ENCODE measurements at regions not wholly inside any gene's neighbourhood (a gene's known extent, or its start where the extent isn't known, plus 50 kb on each side); places are given as distances from the start of the nearest gene placed in this dataset.
A peak's percentile ranks its signal among the peaks of the same experiment; 100 is the strongest.
"Not testable (repeated sequence)": the region's sequence is repeated elsewhere in the genome, so short reads cannot be mapped to it uniquely, and the experiment has no call there.

DNA sequence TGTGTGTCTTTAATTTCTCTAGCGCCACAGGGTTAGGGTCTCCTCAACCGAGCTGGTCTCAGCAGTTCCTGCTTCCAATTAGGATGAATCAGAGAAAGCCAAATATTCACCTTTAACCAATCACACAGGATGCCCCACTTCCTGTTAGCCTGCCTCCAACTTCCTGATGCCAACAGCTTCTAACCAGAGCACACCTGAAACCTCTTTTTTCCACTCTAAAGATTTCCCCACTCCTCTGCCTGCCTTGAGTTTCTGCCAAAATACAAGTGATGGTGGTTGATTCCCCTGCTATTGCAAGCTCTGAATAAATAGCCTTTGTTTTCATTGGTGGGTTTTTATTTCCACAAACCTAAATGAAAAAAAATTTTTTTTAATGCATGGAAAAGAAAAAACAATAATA lies 144.7 kb upstream of the UST start:
- DNase-seq: no peak

DNA sequence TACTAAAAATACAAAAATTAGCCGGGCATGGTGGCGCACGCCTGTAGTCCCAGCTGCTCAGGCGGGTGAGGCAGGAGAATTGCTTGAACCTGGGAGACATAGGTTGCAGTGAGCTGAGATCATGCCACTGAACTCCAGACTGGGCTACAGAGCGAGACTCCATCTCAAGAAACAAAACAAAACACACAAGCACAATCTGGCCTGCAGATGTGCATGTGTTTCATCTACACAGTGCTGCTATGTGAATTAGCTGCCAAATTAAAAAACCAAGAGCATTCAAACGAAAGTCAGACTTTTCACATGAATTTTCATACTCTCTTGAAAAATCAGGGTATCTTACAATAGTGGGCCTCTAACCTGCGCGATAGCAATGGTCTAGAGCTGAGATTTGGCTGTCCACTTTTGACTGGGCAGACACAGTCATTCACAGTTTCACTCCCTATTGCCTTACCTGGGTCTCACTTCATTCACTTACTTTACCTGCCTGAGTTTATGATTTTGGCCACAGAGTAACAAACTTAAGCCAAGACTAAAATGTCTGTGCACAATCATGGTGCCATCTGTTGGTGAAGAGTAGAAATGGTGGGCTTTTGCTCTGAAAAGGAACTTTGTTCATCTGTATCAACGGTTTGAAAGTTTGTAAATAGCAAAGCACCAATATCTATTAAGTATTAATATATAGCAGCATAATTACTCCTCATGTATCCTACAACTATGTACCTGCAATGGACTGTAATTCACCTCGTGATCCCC lies 138.5 kb upstream of the UST start:
- peak in 1 of 2 experiments; percentile 7 for DNase-seq

DNA sequence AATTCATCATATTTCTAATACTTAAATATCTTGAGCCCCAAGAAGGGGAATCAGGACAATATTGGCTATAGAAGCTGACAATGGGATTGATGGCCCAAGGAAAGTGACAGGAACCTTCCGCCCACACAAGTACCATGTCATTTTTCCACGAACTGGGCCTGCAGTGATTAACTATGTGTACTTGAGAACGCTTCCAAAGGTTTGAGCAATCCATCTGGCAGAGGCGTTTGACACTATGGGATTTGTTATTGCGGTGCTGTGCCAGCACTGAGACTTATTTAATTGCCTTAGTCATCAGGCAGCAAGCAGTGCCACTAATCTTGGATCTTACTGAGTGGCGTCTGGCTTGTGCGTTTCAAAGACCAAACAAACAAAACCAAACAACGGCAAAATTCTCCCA lies 135.6 kb upstream of the UST start:
- no peak for DNase-seq

GRCh38 chr6:148612043-148612442 lies 134.8 kb upstream of the UST start:
- no peak for DNase-seq

- no peak for DNase-seq
Observed at GRCh38 chr6:148614602-148615001, 132.2 kb upstream of the UST start.

DNA sequence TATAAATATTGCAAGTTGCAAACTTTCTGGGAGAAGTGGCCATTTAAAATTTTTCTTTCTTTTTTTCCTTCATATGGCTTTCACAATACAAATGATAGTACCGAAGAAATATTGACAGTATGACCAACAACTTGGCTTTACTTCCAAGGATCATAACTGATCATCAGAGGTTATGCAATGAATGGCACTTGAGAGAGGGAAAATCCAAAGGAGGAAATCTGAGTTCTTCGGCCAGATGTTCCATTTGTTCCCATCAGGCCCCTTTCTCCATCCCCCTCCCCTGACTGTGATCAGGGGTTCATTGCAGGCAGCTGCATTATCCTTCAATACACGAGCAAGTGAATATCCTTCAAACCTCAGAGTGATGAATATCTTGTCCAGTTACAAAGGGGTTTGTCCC lies 130.0 kb upstream of the UST start:
- no peak for DNase-seq

DNA sequence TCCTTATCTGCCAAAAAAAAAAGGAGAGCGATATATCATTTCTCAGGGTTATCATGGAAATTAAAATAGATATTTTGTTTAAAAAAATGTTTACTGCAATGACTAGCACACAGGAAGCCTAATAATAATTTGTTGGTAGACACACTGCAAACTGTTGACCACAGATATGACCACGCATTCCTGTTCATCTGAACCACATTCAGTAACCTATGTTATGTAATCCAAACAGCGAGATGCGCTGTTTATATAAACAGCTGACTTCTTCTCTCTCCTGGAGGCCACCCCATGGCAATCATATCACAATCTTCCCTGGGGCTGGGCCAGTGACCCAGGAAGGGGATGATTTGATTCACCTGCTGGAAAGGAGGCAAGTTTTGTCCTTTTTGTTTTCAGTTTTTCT lies 129.3 kb upstream of the UST start:
- DNase-seq: no peak

- DNase-seq: no peak
Observed at GRCh38 chr6:148619891-148620290, 126.9 kb upstream of the UST start.

DNA sequence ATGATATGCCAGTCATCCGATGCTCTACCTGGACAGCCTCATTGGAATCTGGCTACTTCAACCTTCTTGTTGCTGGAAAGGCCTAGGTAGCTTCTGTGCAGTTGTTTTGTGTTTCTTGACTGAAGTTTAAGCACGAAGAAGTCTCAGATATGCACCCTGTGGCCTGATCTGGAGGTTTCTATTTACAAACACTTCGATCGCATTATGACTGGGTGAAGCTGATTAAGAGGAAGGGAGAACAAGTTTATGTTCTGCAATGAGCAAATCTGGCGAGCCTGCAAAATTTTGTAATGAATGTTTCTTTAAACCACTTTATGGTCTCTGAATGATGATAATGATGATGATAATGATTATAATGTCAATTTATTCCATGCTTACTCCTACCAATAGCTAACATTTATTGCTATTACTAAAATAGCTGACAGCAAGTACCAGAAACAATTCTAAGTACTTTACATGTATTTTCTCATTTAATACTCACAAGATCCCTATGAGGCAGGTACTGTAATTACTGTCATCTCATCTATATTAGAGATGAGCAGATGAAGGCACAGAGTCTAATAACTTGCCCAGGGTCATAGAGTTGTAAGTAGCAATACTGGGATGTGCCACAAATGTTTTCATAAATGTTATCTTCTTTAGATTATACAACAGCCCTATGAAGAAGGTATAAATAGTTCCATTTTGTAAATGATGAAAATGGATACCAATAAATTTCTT lies 126.1 kb upstream of the UST start:
- no peak for DNase-seq

GRCh38 chr6:148625609-148626008 lies 121.2 kb upstream of the UST start:
- DNase-seq: no peak

DNA sequence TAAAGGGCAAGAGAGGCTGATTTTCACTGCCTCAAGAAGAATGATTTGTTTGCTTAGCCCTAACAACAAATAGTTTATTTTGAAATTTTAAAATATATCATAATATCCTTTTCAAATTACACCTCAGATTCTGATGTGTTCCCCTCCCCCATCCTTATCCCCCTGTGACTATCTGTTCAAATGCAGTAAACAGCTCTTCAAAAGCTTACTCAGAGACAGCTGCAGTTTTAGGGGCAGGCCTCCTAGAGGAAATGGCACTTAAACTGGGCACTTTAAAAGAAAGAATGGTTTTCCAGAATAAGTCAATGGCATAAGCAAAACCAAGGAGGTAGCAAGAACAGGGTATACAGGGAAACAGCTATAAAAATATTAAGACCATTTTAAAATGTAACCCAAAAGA lies 118.6 kb upstream of the UST start:
- no peak for DNase-seq

GRCh38 chr6:148629181-148629580 lies 117.6 kb upstream of the UST start:
- DNase-seq: no peak

DNA sequence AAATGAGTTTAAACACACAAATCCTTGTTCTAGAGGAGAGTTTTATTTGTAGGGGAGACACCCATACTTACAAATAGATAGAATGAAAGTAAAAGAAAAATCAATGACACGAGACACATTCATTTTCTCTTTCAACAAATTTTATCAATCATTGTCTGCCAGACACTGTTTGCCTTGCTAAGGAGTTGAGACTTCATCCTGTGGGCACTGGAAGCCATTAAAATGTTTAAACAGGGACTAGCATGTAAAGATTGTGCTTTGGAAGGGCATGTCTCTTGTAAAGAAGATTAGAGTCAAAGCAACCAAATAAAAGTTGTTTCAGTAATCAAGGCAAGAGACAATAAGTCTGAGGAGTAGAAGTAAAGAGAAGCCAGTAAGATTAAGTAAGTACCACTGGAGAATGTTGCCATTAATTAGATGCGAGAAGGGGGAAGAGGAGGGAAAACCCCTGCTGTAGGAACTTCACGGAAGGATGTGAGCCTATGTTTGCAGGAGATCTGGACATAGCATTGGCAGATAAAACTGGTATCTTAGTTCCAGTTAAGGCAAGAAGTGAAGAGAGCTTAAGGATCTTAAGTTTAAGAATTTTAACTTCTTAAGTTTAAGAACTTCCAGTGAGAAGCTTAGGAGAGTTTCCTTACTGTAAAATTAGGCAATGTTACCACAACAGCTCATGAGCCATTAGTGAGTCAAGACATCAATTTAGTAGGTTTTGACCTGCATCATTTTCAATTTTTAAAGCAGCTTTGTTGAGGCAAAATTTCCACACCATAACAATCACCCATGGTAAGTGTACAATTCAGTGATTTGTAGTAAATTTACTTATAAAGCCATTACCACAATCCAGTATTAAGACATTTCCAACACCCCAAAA lies 117.0 kb upstream of the UST start:
- no peak for DNase-seq

GRCh38 chr6:148635070-148635743 lies 111.6 kb upstream of the UST start:
- DNase-seq: no peak

DNA sequence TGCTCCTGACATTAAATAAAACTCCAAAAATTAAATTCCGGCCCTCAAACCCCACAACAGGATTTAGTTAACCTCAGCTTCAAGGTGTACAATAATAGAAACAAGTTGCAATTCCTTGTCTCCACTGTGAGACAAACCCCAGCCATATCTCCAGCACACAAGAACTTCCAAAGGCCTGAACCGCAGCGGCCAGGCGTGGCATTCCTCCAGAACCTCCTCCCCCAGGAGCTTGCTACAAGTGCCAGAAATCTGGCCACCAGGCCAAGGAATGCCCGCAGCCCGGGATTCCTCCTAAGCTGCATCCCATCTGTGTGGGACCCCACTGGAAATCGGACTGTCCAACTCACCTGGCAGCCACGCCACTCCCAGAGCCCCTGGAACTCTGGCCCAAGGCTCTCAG lies 105.0 kb upstream of the UST start:
- not testable (repeated sequence) for DNase-seq

DNA sequence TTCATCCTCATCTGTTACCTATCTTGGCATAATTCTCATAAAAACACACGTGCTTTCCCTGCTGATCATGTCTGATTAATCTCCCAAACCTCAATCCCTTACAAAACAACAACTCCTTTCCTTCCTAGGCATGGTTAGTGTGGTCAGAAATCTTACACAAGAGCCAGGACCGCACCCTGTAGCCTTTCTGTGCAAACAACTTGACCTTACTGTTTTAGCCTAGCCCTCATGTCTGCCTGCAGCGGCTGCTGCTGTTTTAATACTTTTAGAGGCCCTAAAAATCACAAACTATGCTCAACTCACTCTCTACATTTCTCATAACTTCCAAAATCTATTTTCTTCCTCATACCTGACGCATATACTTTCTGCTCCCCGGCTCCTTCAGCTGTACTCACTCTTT lies 103.6 kb upstream of the UST start:
- DNase-seq: not testable (repeated sequence)

GRCh38 chr6:148645049-148645448 lies 101.8 kb upstream of the UST start:
- not testable (repeated sequence) for DNase-seq

- DNase-seq: no peak
Observed at GRCh38 chr6:148648754-148649453, 97.9 kb upstream of the UST start.

GRCh38 chr6:148649454-148649963 lies 97.3 kb upstream of the UST start:
- no peak for DNase-seq

DNA sequence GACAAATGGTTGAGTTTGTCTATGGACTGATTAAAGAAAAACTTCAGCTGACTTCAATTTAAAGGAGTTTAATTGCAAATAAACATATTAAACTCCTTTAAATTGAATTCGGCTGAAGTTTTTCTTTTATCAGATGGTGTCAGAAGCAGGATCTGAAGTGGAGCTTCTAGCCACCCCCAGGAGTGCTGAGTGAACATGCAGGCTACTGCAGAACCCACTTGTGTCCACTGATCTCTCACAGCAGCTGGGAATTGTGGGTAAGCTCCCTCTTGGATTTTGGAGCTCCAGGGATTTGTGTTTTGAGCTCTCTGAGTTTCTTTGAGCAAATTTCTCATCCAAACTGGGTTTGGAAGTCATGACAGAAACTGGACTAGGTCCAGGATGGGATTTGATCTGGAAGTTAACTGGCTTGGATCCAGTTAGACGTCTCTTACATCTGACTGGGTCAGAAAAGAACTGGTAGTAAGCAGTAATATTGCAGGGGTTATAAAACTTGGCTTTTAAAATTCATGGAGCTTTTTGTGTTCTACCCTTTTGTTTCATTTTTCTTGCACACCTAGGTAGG lies 95.8 kb upstream of the UST start:
- DNase-seq: no peak

- DNase-seq: no peak
Observed at GRCh38 chr6:148652205-148652604, 94.6 kb upstream of the UST start.

Data from SW 1271 (cell line).